ENCODE measurements at regions not wholly inside any gene's neighbourhood (a gene's known extent, or its start where the extent isn't known, plus 50 kb on each side); places are given as distances from the start of the nearest gene placed in this dataset.

DNA sequence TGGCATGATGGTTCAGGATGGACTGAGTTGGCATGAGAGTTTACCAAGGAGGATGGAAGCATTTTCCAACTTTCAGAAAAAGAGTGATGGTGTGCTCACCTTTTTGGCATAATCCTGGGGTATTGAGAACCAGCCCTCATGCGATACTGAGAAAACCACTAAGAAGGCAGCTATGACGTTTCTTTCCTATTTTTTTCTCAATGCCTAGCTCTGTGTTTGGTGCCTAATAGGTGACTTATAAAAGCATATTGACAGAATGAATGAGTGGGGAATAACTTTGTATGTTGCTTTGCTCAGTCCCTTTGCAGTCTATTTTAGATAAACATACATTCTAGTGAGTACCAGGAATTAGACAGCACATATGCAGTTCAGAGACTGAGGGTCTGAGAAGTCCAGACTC lies 816.3 kb downstream of the DHX35 start:
- no peak overlapping the region for H3K4me3 ChIP-seq (ENCODE audit: low read depth, low read length)
- TF ChIP-seq CTCF (conservative IDR thresholded peaks at IDR 0.05; ENCODE audit: low read depth, low read length) = no peak
- no peak for DNase-seq (ENCODE audit: low read depth)

DNA sequence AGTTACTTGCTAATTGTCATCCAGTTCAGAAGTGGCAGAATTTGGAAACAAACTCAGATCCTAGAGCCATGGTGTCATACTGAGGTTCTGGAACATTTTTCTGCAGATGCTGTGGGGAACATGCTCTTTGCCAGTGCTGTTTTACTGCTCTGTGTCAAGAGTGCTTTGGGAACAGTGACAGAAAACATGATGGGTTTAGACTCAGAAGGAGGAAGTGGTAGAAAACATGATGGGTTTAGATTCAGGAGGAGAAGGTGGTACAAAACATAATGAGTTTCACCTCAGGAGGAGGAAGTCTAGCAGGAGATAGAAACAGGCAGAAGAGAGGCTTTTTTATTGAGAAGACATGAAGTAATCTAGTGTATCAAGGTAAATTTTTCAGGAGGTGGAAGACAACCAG lies 815.5 kb downstream of the DHX35 start:
- no peak for DNase-seq (ENCODE audit: low read depth)
- no peak for TF ChIP-seq CTCF (conservative IDR thresholded peaks at IDR 0.05; ENCODE audit: low read depth, low read length)

GRCh38 chr20:39775110-39775509 lies 813.0 kb downstream of the DHX35 start:
- no peak for TF ChIP-seq CTCF (conservative IDR thresholded peaks at IDR 0.05; ENCODE audit: low read depth, low read length)
- DNase-seq (ENCODE audit: low read depth) = no peak
- H3K4me3 ChIP-seq (ENCODE audit: low read depth, low read length) = no peak overlapping the region

More for the DNA sequence above, 815.5 kb downstream of the DHX35 start:
- no peak overlapping the region for H3K4me3 ChIP-seq (ENCODE audit: low read depth, low read length)

- DNase-seq (ENCODE audit: low read depth) = no peak
- no peak for TF ChIP-seq CTCF (conservative IDR thresholded peaks at IDR 0.05; ENCODE audit: low read depth, low read length)
- H3K4me3 ChIP-seq (ENCODE audit: low read depth, low read length) = no peak overlapping the region
Observed at GRCh38 chr20:39773380-39774000, 811.3 kb downstream of the DHX35 start.

GRCh38 chr20:39767352-39767751 lies 805.2 kb downstream of the DHX35 start:
- no peak overlapping the region for H3K4me3 ChIP-seq (ENCODE audit: low read depth, low read length)
- DNase-seq (ENCODE audit: low read depth) = no peak
- TF ChIP-seq CTCF (conservative IDR thresholded peaks at IDR 0.05; ENCODE audit: low read depth, low read length) = no peak

- no peak for TF ChIP-seq CTCF (conservative IDR thresholded peaks at IDR 0.05; ENCODE audit: low read depth, low read length)
- no peak overlapping the region for H3K4me3 ChIP-seq (ENCODE audit: low read depth, low read length)
- DNase-seq (ENCODE audit: low read depth) = no peak
Observed at GRCh38 chr20:39766333-39766732, 804.2 kb downstream of the DHX35 start.

DNA sequence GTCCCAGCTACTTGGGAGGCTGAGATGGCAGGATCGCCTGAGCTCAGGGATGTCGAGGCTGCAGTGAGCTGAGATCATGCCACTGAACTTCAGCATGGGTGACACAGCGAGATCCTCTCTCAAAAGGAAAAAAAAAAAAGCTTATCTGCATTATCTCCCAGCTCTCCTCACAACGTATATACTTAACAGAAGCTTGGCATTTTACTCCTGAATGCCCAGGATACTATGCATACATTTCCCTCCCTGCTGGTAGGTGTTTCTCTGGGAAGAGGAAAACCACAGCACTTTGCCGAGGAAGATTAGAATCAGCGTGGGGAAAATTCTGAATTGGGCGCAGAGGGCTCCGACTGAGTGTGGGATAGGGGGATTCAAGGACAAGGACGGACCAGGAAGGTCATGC lies 800.6 kb downstream of the DHX35 start:
- TF ChIP-seq CTCF (conservative IDR thresholded peaks at IDR 0.05; ENCODE audit: low read depth, low read length) = no peak
- DNase-seq (ENCODE audit: low read depth) = no peak
- no peak overlapping the region for H3K4me3 ChIP-seq (ENCODE audit: low read depth, low read length)

Measured in epithelial cell of proximal tubule (primary cell).